ENCODE measurements at regions not wholly inside any gene's neighbourhood (a gene's known extent, or its start where the extent isn't known, plus 50 kb on each side); places are given as distances from the start of the nearest gene placed in this dataset.

- TF ChIP-seq, protein P1, sequence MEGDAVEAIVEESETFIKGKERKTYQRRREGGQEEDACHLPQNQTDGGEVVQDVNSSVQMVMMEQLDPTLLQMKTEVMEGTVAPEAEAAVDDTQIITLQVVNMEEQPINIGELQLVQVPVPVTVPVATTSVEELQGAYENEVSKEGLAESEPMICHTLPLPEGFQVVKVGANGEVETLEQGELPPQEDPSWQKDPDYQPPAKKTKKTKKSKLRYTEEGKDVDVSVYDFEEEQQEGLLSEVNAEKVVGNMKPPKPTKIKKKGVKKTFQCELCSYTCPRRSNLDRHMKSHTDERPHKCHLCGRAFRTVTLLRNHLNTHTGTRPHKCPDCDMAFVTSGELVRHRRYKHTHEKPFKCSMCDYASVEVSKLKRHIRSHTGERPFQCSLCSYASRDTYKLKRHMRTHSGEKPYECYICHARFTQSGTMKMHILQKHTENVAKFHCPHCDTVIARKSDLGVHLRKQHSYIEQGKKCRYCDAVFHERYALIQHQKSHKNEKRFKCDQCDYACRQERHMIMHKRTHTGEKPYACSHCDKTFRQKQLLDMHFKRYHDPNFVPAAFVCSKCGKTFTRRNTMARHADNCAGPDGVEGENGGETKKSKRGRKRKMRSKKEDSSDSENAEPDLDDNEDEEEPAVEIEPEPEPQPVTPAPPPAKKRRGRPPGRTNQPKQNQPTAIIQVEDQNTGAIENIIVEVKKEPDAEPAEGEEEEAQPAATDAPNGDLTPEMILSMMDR (IDR thresholded peaks at IDR 0.05), result no peak
- TF ChIP-seq ZFX (IDR thresholded peaks at IDR 0.05; ENCODE audit: borderline replicate concordance), result no peak
Observed at GRCh38 chr2:104755026-104755878, 98.7 kb upstream of the POU3F3 start.

Measured in 22Rv1 (cell line).